HG03097 (cell line): ENCODE measurements at regions not wholly inside any gene's neighbourhood (a gene's known extent, or its start where the extent isn't known, plus 50 kb on each side); places are given as distances from the start of the nearest gene placed in this dataset.

Source experiments
- ATAC-seq: cut with Tn5 transposase; IDR thresholded peaks from one replicate; pipeline ENCODE4 v1.9.1; 2021; ENCODE audit not compliant: unreplicated experiment, low FRiP score

DNA sequence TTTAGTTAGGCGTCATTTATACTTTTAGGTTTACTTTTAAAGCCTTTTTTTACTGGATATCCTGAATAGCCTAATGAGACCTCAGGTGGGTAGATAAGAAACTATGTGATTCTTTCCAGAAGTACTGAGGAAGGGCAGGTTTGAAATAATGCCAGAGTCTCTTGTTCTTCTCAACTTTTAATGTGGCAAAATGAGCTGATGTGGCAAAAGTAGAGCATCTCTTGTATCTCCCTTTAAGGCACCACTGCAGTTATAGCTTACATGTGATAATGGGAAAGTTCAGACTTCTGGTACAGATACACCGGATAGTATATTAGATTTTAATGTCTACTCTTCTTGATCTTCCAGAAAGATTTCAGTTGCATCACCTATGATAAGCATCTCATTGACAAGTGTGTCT lies 1124.8 kb downstream of the LRFN5 start:
- ATAC-seq, result no peak

DNA sequence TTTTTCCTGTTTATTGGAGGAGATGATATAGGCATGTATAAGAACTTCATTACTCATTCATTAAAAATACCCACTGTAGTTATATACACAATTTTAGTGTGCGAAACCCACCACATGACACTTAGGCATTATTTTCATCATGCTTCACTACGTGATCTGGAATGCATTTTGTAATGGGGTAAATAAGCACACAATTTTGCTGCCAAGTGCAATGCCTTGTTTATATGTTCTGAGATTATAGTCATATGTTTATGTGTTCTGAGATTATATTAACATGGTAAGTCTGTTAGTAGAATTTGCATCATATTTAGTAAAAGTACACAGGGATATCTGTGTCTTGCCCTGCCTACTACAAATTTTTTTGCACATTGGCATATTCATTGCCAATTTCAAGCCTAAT lies 1123.0 kb downstream of the LRFN5 start:
- no peak for ATAC-seq

- ATAC-seq, result no peak
Observed at GRCh38 chr14:42719391-42719790, 1112.7 kb downstream of the LRFN5 start.

DNA sequence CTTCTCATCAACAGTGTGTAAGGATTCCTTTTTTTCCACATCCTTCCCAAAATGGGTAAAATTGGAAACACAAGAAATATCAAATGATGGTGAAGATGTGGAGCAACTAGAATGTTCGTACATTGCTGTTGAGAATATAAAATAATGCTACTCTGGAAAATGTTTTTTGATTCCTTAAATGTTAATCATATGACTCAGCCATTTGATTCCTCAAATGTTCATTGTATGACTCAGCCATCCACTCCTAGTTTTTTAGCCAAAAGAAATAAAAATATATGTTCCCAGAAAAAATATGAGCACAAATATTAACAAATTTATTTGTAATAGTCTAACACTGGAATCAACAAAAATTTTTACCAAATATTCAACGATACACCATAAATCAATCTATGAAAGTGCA lies 1108.6 kb downstream of the LRFN5 start:
- ATAC-seq, result no peak

- ATAC-seq, result no peak
Observed at GRCh38 chr14:42710071-42710470, 1103.4 kb downstream of the LRFN5 start.

GRCh38 chr14:42703501-42703900 lies 1096.8 kb downstream of the LRFN5 start:
- ATAC-seq, result no peak

DNA sequence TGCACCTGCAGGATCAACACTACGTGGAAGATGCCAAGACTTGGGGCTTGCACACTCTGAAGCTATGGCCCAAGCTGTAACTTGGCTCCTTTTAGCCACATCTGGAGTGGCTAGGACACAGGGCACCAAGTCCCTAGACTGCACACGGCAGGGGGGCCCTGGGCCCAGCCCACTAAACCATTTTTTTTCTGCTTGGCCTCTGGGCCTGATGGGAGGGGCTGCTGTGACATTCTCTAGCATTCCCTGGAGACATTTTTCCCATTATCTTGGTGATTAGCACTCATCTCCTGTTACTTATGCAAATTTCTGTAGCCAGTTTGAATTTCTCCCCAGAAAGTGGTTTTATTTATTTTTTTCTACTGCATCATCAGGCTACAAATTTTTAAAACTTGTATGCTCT lies 1080.7 kb downstream of the LRFN5 start:
- no peak for ATAC-seq

DNA sequence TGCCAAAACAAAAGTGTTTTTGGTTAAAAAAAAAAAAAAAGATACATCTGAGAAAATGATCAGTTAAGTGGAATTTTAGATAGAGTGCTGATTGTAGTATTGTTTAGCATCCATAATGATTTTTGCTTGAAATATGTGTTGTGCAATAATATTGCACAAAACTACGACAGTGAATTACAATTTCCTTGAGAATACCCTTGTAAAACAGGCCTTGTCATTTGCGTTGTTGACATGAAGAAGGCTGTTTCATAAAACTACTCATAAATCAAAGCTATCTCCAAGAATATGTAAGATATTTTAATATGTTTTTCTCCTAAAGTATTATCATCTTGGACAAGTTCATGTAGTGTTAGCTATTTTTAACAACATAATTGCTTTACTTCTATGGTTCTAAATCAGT lies 1077.0 kb downstream of the LRFN5 start:
- no peak for ATAC-seq

- no peak for ATAC-seq
Observed at GRCh38 chr14:42676636-42677035, 1070.0 kb downstream of the LRFN5 start.

DNA sequence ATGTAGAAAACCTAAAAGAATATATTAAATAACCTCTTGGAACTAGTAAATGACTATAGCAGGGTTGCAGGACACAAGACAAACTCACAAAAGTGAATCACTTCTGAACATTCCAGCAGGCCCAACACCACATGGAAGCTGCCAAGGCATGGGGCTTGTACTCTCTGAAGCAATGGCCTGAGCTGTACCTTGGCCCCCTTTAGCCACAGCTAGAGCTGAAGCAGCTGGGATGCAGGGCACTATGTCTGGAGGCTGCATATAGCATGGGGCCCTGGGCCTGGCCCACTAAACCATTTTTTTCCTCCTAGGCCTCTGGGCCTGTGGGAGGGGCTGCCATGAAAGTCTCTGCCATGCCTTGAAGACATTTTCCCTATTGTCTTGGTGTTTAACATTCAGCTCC lies 1067.3 kb downstream of the LRFN5 start:
- no peak for ATAC-seq

GRCh38 chr14:42671636-42672035 lies 1065.0 kb downstream of the LRFN5 start:
- no peak for ATAC-seq

GRCh38 chr14:42665083-42665482 lies 1058.4 kb downstream of the LRFN5 start:
- ATAC-seq, result no peak

DNA sequence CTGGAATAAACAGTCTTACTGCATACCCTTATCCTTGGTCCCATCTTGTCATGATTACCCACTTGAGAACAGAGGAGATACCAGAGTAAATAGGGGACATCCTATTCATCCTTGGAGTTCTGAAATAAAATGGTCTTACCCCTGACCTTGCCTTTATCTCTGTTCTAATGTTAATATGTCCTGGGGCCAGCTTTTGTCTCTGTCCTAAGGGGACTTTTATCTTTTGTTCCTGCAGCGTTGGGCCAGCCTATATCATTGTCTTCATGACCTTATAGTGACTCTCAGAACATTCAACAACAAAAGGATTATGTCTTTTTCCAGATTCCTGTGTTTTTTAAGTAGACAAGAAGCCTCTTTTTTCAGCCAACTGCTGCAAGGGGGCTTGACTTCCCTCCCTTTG lies 1057.5 kb downstream of the LRFN5 start:
- no peak for ATAC-seq

DNA sequence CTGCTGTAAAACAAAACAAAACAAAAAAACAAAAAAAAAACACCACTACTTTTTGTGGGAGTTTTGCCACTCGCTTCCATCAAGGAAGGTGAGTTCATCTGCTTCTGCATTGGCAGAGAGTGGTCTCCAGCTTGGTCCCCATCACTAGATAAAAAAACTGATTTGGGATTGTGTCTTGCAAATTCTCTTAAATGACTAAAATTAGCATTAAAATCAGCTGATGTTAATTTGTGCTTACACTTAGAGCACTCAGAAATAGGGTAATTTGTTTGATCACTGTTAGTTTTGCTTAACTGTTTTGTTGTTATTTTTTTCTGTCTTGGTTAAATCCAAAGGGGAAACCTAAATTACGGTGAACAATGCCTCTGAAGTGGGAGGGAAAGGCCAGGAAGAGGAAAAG lies 1048.0 kb downstream of the LRFN5 start:
- no peak for ATAC-seq

DNA sequence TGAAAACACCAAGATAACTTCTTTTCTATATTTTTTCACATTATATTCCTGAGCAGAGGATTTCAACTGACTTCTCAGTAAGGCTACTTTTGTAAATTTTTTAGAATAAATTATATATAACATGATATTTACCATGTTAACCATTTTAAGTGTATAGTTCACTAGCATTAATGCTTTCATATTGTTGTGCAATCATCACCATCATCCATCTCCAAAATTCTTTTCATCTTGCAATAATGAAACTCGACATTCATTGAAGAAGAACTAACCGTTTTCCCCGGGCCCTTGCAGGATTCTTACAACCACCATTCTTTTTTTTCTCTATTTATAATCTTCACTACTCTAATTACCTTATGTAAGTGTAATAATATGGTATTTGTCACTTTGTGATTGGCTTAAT lies 1036.1 kb downstream of the LRFN5 start:
- no peak for ATAC-seq

GRCh38 chr14:42633504-42634095 lies 1026.9 kb downstream of the LRFN5 start:
- ATAC-seq, result no peak

DNA sequence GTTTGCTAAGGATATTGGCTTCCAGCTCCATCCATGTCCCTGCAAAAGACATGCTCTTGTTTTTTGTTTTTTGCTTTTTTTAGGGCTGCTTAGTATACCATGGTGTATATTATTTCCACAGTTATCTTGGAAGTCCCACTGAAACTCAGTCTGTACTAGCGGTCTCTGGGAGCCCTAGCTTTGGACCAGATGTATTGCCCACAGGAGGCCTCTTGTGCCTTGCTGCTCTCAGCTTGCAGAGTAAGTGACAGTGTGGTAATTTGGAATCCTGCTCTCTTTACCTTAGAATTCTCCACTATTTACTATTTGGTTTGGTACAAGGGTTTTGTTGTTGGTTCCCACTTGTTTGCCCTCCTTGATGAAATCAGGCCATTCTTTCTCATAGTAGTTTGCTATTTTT lies 1022.9 kb downstream of the LRFN5 start:
- no peak for ATAC-seq

GRCh38 chr14:42628602-42629001 lies 1021.9 kb downstream of the LRFN5 start:
- no peak for ATAC-seq

DNA sequence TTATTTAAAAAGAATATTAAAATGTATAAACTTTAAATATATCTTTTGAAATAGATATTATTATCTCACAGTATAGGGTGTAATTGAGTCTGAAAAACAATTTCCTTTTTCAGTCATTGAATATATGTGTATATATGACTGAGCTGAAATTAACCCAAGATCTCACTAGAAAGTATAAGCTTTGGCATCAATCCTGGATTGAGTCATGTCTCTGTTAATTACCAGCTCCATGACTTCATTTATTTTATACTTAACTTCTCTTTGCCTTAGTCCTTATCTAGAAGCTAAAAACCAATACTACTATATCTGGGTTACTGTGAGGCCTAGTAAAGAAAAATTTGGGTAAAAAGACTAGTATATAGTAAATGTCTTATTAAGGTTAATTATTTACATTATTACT lies 1020.3 kb downstream of the LRFN5 start:
- no peak for ATAC-seq

- ATAC-seq, result no peak
Observed at GRCh38 chr14:42624980-42625761, 1018.5 kb downstream of the LRFN5 start.

- no peak for ATAC-seq
Observed at GRCh38 chr14:42617005-42617404, 1010.3 kb downstream of the LRFN5 start.

DNA sequence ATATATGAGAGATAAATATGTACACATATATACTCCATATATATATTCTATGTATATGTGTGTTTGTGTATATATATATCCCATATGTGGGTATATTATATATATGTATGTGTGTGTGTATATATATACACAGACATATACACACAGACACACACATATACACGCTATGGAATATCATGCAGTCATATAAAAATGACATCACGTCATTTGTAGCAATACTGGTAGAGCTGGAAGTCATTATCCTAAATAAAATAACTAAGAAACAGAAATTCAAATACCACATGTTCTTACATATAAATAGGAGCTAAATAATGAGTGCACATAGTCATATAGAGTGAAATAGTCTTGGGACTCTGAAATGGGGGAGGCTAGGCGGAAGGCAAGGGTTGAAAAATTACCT lies 1000.2 kb downstream of the LRFN5 start:
- ATAC-seq, result no peak
